Fibroblast of lung (primary cell): ENCODE measurements at regions not wholly inside any gene's neighbourhood (a gene's known extent, or its start where the extent isn't known, plus 50 kb on each side); places are given as distances from the start of the nearest gene placed in this dataset.

Experiments used
- DNase-seq, 2 donors: peaks; one replicate each; pipeline versions ENCODE4 v3.0.0 to v3.0.0-alpha.2; 2010; ENCODE audit warnings: low read depth in 2 of 2
- H2AFZ ChIP-seq: 2 replicates; pipeline ENCODE4 v1.5.1; 2012; ENCODE audit warnings: low read length, control low read depth, inconsistent platforms
- H3K27ac ChIP-seq: 2 replicates; pipeline ENCODE4 v1.5.1; 2011; ENCODE audit warnings: low read length, control low read depth; ENCODE audit not compliant: insufficient read depth
- H3K27me3 ChIP-seq: 2 replicates; pipeline ENCODE4 v1.5.1; 2011; ENCODE audit warnings: mild to moderate bottlenecking, low read length; ENCODE audit not compliant: control insufficient read depth, insufficient read depth
- H3K36me3 ChIP-seq: 2 replicates; pipeline ENCODE4 v1.5.1; 2011; ENCODE audit warnings: low read length; ENCODE audit not compliant: control insufficient read depth, insufficient read depth
- H3K4me1 ChIP-seq: 2 replicates; pipeline ENCODE4 v1.5.1; 2011; ENCODE audit warnings: low read length; ENCODE audit not compliant: control insufficient read depth, insufficient read depth; ENCODE audit errors: extremely low read depth
- H3K4me2 ChIP-seq: 2 replicates; pipeline ENCODE4 v1.5.1; 2011; ENCODE audit warnings: low read length, control low read depth; ENCODE audit not compliant: insufficient read depth; ENCODE audit errors: extremely low read depth
- H3K4me3 ChIP-seq, 4 experiments: fragments of 200-600 bp in 1 of 4; sonication (generic) in 1 of 4; replicated peaks in 1 of 4; 2 replicates each; pipeline ENCODE4 v1.5.1; 2011 to 2016; ENCODE audit warnings: low read length in 4 of 4, low read depth in 3 of 4, mild to moderate bottlenecking in 3 of 4, control low read depth in 2 of 4, inconsistent platforms in 1 of 4, mixed read lengths in 1 of 4; ENCODE audit not compliant: insufficient read depth in 1 of 4; ENCODE audit errors: control extremely low read depth in 1 of 4
- H3K79me2 ChIP-seq: 2 replicates; pipeline ENCODE4 v1.5.1; 2012; ENCODE audit warnings: mild to moderate bottlenecking, low read length, inconsistent platforms; ENCODE audit not compliant: control insufficient read depth, insufficient read depth
- H3K9ac ChIP-seq: 2 replicates; pipeline ENCODE4 v1.5.1; 2011; ENCODE audit warnings: mild to moderate bottlenecking, low read length, control low read depth; ENCODE audit not compliant: insufficient read depth
- H3K9me3 ChIP-seq: 2 replicates; pipeline ENCODE4 v1.5.1; 2012; ENCODE audit warnings: low read depth, low read length; ENCODE audit not compliant: control insufficient read depth, insufficient read depth
- H4K20me1 ChIP-seq: 2 replicates; pipeline ENCODE4 v1.5.1; 2011; ENCODE audit warnings: low read length; ENCODE audit not compliant: control insufficient read depth, insufficient read depth; ENCODE audit errors: extremely low read depth
- CTCF ChIP-seq, 2 donors: IDR thresholded peaks in 1 of 2; conservative IDR thresholded peaks in 1 of 2; 1 replicate in 1 of 2; 2 replicates in 1 of 2; pipeline ENCODE4 v1.5.1; 2011 to 2012; ENCODE audit warnings: low read length in 2 of 2, control low read depth in 1 of 2, inconsistent platforms in 1 of 2, low read depth in 1 of 2, mild to moderate bottlenecking in 1 of 2
- EZH2 ChIP-seq: IDR thresholded peaks from 2 replicates; pipeline ENCODE4 v1.5.1; 2012; ENCODE audit warnings: low read length, control low read depth, mild to moderate bottlenecking; ENCODE audit errors: missing control alignments

- no peak overlapping the region for H2AFZ ChIP-seq
- no peaks in the 10 kb centered on the region for H4K20me1 ChIP-seq
- no peaks in the 10 kb centered on the region for H3K36me3 ChIP-seq
- no peaks in the 10 kb centered on the region for H3K27me3 ChIP-seq
- no peak overlapping the region for H3K4me3 ChIP-seq
- no peak for TF ChIP-seq CTCF (conservative IDR thresholded peaks at IDR 0.05 in 1 of 2, IDR thresholded peaks at IDR 0.05 in 1 of 2; ENCODE audit: low read depth in 1 of 2, low read length in 2 of 2)
- TF ChIP-seq EZH2: no peak
- DNase-seq: no peak
- H3K79me2 ChIP-seq: no peaks in the 10 kb centered on the region
- H3K27ac ChIP-seq: no peak overlapping the region
- no peak overlapping the region for H3K4me2 ChIP-seq
- no peak overlapping the region for H3K9ac ChIP-seq
- H3K4me1 ChIP-seq: no peaks in the 10 kb centered on the region
- H3K9me3 ChIP-seq: no peaks in the 10 kb centered on the region
Observed at GRCh38 chr1:235035928-235036327, 92.7 kb downstream of the TOMM20 start.

- Histone ChIP-seq H3K4me3 (no peak overlapping the region), H3K4me2 (no peak overlapping the region), H3K9ac (no peak overlapping the region), H4K20me1 (no peaks in the 10 kb centered on the region), H3K36me3 (no peaks in the 10 kb centered on the region), H2AFZ (no peak overlapping the region), H3K27me3 (no peaks in the 10 kb centered on the region), H3K9me3 (no peaks in the 10 kb centered on the region), H3K79me2 (no peaks in the 10 kb centered on the region), H3K27ac (no peak overlapping the region), H3K4me1 (no peaks in the 10 kb centered on the region)
- no peak for TF ChIP-seq EZH2
- no peak for TF ChIP-seq CTCF (conservative IDR thresholded peaks at IDR 0.05 in 1 of 2, IDR thresholded peaks at IDR 0.05 in 1 of 2; ENCODE audit: low read depth in 1 of 2, low read length in 2 of 2)
- DNase-seq: no peak
Observed at GRCh38 chr1:235030919-235031596, 97.6 kb downstream of the TOMM20 start.

- Histone ChIP-seq H3K4me2 (no peak overlapping the region), H2AFZ (no peak overlapping the region), H3K79me2 (no peaks in the 10 kb centered on the region), H3K36me3 (no peaks in the 10 kb centered on the region), H3K4me1 (no peaks in the 10 kb centered on the region), H3K4me3 (no peak overlapping the region), H3K9me3 (no peaks in the 10 kb centered on the region), H3K9ac (no peak overlapping the region), H3K27me3 (no peaks in the 10 kb centered on the region), H3K27ac (no peak overlapping the region), H4K20me1 (no peaks in the 10 kb centered on the region)
- no peak for TF ChIP-seq CTCF (conservative IDR thresholded peaks at IDR 0.05 in 1 of 2, IDR thresholded peaks at IDR 0.05 in 1 of 2; ENCODE audit: low read depth in 1 of 2, low read length in 2 of 2)
- TF ChIP-seq EZH2: no peak
- DNase-seq: no peak
Observed at GRCh38 chr1:235027862-235028250, 100.8 kb downstream of the TOMM20 start.
